Heart right ventricle (tissue), 16 donors: ENCODE measurements at regions not wholly inside any gene's neighbourhood (a gene's known extent, or its start where the extent isn't known, plus 50 kb on each side); places are given as distances from the start of the nearest gene placed in this dataset.

Source experiments
- ATAC-seq, 8 donors: fragments of 200-7000 bp; cut with Tn5 transposase; one replicate each; pipeline ENCODE4 v1.9.1; 2020; ENCODE audit warnings: mild to moderate bottlenecking in 8 of 8, moderate library complexity in 8 of 8, moderate number of reproducible peaks in 1 of 8
- DNase-seq, 2 donors: peaks; one replicate each; pipeline ENCODE4 v3.0.0-alpha.2; 2020
- H3K27ac ChIP-seq, 10 donors: fragments of 200-600 bp; sonication (generic) in 2 of 10; one replicate each; pipeline versions ENCODE4 v1.5.0 to v1.8.0; 2020 to 2022; ENCODE audit warnings: mild to moderate bottlenecking in 3 of 10
- H3K27me3 ChIP-seq, 7 donors: fragments of 200-600 bp; one replicate each; pipeline ENCODE4 v1.8.0; 2021 to 2022; ENCODE audit warnings: mild to moderate bottlenecking in 2 of 7
- H3K36me3 ChIP-seq, 9 donors: fragments of 200-600 bp; sonication (generic) in 1 of 9; one replicate each; pipeline versions ENCODE4 v1.5.0 to v1.8.0; 2020 to 2022; ENCODE audit warnings: mild to moderate bottlenecking in 2 of 9
- H3K4me1 ChIP-seq, 9 donors: fragments of 200-600 bp; sonication (generic) in 1 of 9; one replicate each; pipeline versions ENCODE4 v1.5.0 to v1.8.0; 2020 to 2022; ENCODE audit warnings: mild to moderate bottlenecking in 4 of 9
- H3K4me3 ChIP-seq, 10 donors: fragments of 200-600 bp; sonication (generic) in 2 of 10; one replicate each; pipeline versions ENCODE4 v1.5.0 to v1.8.0; 2020 to 2022; ENCODE audit warnings: mild to moderate bottlenecking in 7 of 10, moderate library complexity in 2 of 10
- H3K9me3 ChIP-seq, 11 donors: fragments of 200-600 bp in 10 of 11; sonication (generic) in 2 of 11; one replicate each; pipeline versions ENCODE4 v1.5.0 to v1.8.0; 2013 to 2022; ENCODE audit warnings: mild to moderate bottlenecking in 2 of 11, control low read depth in 1 of 11, moderate library complexity in 1 of 11
- WGBS, 2 donors: extraction: QIAGEN DNeasy Blood & Tissue Kit; methylation state at CpG; one replicate each; pipeline ENCODE4 v1.1.7; 2013; ENCODE audit warnings: inconsistent platforms in 1 of 2; 5-methylcytosine and 5-hydroxymethylcytosine counted together
- intact Hi-C, 10 donors: fragments of 100-400 bp; cut with DNase I; formaldehyde crosslinking; loops; one replicate each; pipeline versions ENCODE4 v1.11.1 to v1.14.2; 2022
- TF ChIP-seq, protein P1 (sequence below), 9 donors: fragments of 200-600 bp; sonication (generic) in 2 of 9; IDR thresholded peaks; one replicate each; pipeline versions ENCODE4 v1.5.0 to v1.8.0; 2021 to 2022; ENCODE audit warnings: antibody characterized with exemption in 9 of 9, mild to moderate bottlenecking in 5 of 9, moderate library complexity in 1 of 9
- donor health status: Arrhythmogenic right ventricular cardiomyopathy.
- donor health status: ischemic (EF 13 %, LVEDD 7.1; RV severe dilation, severe dysfunction).
- donor health status: healthy with polysubstance abuse.
- donor health status: DM: no; HTN: yes; CAD: no.
- donor health status: DM: no; HTN: no; CAD: no.
- donor health status: ischemic (EF 25% LVEDD 6.9; RV normal size, moderate dysfunction).
- donor health status: ischemic (EF 25% LVEDD 5.7; RV mildly dilated, moderate dysfunction).
- donor health status: healthy.
- donor health status: DM: yes; HTN: yes; CAD: no.
- donor health status: Ischemic cardiomyopathy.
- donor health status: ischemic (EF 35%, LVEDD 5.7; RV mildly dilated, moderate dysfunction).
- donor health status: nonischemic (EF 11% LVEDD 7.7; RV severe dilation, severe dysfunction).
- donor health status: DM: yes; HTN: yes; CAD: no.
- donor health status: PGD.
- donor health status: ischemic (EF 29% LVEDD 5.4; RV normal size, mild dysfunction).
- donor health status: nonischemic (EF 23%, LVEDD 6.1; RV moderate dilation, normal function).

- Histone ChIP-seq H3K9me3 (no peaks in the 10 kb centered on the region), H3K4me3 (no peak overlapping the region), H3K4me1 (no peaks in the 10 kb centered on the region), H3K36me3 (no peaks in the 10 kb centered on the region), H3K27me3 (peaks cover 0 to 19% (median 11%) of the 10 kb centered on the region in 7 donors), H3K27ac (no peak overlapping the region)
- ATAC-seq = no peak
- TF ChIP-seq, protein P1, sequence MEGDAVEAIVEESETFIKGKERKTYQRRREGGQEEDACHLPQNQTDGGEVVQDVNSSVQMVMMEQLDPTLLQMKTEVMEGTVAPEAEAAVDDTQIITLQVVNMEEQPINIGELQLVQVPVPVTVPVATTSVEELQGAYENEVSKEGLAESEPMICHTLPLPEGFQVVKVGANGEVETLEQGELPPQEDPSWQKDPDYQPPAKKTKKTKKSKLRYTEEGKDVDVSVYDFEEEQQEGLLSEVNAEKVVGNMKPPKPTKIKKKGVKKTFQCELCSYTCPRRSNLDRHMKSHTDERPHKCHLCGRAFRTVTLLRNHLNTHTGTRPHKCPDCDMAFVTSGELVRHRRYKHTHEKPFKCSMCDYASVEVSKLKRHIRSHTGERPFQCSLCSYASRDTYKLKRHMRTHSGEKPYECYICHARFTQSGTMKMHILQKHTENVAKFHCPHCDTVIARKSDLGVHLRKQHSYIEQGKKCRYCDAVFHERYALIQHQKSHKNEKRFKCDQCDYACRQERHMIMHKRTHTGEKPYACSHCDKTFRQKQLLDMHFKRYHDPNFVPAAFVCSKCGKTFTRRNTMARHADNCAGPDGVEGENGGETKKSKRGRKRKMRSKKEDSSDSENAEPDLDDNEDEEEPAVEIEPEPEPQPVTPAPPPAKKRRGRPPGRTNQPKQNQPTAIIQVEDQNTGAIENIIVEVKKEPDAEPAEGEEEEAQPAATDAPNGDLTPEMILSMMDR (IDR thresholded peaks at IDR 0.05) = no peak
- WGBS, 2 donors = 76 to 81% methylated on average over 16 of the region's 16 CpGs
- intact Hi-C loops = loop anchor here in 1 of 10 donors (5.0 kb wide), 1 partner anchor 1922 kb away; no protein-coding TSS in a partner anchor
- no peak for DNase-seq
These were observed 155.4 kb upstream of the C1orf174 start for GRCh38 chr1:4055294-4055967.

DNA sequence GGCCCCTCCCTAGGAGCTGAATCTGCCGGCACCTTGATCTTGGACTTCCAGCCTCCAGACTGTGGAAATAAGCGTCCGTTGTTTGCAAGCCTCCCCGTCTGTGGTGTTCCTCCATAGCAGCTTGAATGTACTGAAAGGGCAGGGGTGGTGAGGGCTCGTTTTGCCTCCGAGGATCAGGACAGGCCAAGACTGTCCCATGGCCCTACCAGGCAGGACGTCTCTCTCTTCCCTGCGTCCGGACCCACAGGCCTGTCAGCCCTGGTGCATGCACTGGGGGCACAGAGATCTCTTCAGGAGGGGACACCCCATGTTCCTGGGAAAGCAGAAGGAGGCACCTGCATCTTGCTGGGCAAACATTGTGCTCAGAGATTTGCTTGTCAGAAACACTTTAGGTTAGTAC is 156.3 kb upstream of the C1orf174 start:
- H3K36me3 ChIP-seq = no peaks in the 10 kb centered on the region
- no peak overlapping the region for H3K4me3 ChIP-seq
- H3K9me3 ChIP-seq = no peaks in the 10 kb centered on the region
- TF ChIP-seq, protein P1 (IDR thresholded peaks at IDR 0.05) = no peak
- WGBS, 2 donors = 82 to 85% methylated on average over 9 of the region's 9 CpGs
- intact Hi-C loops = loop anchor here in 1 of 10 donors (5.0 kb wide), 1 partner anchor 1921 kb away; no protein-coding TSS in a partner anchor
- peaks cover 0 to 19% (median 8%) of the 10 kb centered on the region in 7 donors for H3K27me3 ChIP-seq
- DNase-seq (no peak), ATAC-seq (no peak)
- H3K4me1 ChIP-seq = no peaks in the 10 kb centered on the region
- H3K27ac ChIP-seq = no peak overlapping the region

DNA sequence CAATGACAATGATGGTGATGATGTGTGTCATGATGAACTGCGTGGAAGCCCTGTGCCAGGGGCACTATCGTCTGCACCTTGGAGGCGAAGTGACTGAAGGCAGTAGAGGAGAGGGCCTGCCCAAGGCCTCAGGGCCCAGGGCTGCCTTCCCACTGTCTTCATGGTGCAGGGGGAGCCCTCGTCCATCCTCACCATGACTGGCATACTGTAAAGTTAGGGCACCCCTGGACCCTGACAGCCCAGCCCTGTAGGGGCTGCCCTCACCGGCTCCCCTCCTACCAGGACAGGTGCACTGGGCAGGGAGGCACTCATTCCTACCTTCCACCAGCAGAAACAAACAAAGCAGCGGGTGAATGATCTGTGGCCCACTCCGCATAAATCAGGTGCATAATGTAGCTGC is 156.9 kb upstream of the C1orf174 start:
- no peak overlapping the region for H3K27ac ChIP-seq
- H3K9me3 ChIP-seq = no peaks in the 10 kb centered on the region
- 82 to 86% methylated on average over 7 of the region's 7 CpGs for WGBS, 2 donors
- H3K36me3 ChIP-seq = no peaks in the 10 kb centered on the region
- DNase-seq (no peak), ATAC-seq (no peak)
- H3K27me3 ChIP-seq = peaks cover 0 to 19% (median 8%) of the 10 kb centered on the region in 7 donors
- no peak overlapping the region for H3K4me3 ChIP-seq
- TF ChIP-seq, protein P1 (IDR thresholded peaks at IDR 0.05) = no peak
- H3K4me1 ChIP-seq = no peaks in the 10 kb centered on the region
- intact Hi-C loops = loop anchor here in 1 of 10 donors (5.0 kb wide), 1 partner anchor 1920 kb away; no protein-coding TSS in a partner anchor

DNA sequence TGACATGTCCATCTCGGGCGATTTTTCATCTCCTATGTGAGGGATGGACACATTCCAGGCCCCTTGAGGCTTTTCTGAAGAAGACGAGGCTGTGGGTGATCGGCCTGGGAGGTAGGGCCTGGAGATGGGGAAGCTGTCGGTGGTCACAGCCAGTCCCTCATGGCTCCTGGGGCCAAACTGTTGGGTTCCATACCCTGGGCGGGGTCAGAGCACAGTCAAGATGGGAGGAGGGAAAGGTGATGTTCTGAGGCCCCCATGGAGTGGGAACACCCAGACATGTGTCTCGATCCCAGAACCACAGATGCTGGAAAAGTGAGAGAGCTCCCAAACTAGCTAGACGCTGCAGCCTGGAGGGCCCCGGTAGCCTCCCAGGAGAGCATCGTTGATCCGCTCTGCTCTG is 157.5 kb upstream of the C1orf174 start:
- ATAC-seq (no peak), DNase-seq (no peak)
- no peak overlapping the region for H3K4me3 ChIP-seq
- H3K36me3 ChIP-seq = no peaks in the 10 kb centered on the region
- peaks cover 0 to 19% (median 8%) of the 10 kb centered on the region in 7 donors for H3K27me3 ChIP-seq
- H3K27ac ChIP-seq = no peak overlapping the region
- intact Hi-C loops = loop anchor here in 1 of 10 donors (5.0 kb wide), 1 partner anchor 1920 kb away; no protein-coding TSS in a partner anchor
- TF ChIP-seq, protein P1 (IDR thresholded peaks at IDR 0.05) = no peak
- no peaks in the 10 kb centered on the region for H3K9me3 ChIP-seq
- 75 to 80% methylated on average over 11 of the region's 11 CpGs for WGBS, 2 donors
- no peaks in the 10 kb centered on the region for H3K4me1 ChIP-seq
